Neural cell (in vitro differentiated cells): ENCODE measurements at regions not wholly inside any gene's neighbourhood (a gene's known extent, or its start where the extent isn't known, plus 50 kb on each side); places are given as distances from the start of the nearest gene placed in this dataset.

Experiments
- H2AFZ ChIP-seq: fragments of 200-600, 300-800 bp; sonication (generic), shearing (Covaris generic); 2 replicates; pipeline ENCODE4 v1.6.0; 2014; ENCODE audit warnings: low read depth, mild to moderate bottlenecking, antibody characterized with exemption, low read length, moderate library complexity
- H3F3A ChIP-seq: fragments of 200-600 bp; shearing (Covaris generic); 2 replicates; pipeline ENCODE4 v1.6.1; 2016; ENCODE audit warnings: mild to moderate bottlenecking, moderate library complexity, mixed read lengths, antibody characterized with exemption, low read length; ENCODE audit not compliant: insufficient read depth, poor library complexity, severe bottlenecking
- H3K27ac ChIP-seq: fragments of 200-600, 300-800 bp; sonication (generic), shearing (Covaris generic); 2 replicates; pipeline ENCODE4 v1.5.1; 2014; ENCODE audit warnings: mild to moderate bottlenecking, low read length, moderate library complexity
- H3K27me3 ChIP-seq: fragments of 300-800, 200-600 bp; sonication (generic), shearing (Covaris generic); 2 replicates; pipeline ENCODE4 v1.6.0; 2014; ENCODE audit warnings: mild to moderate bottlenecking, low read depth, low read length, moderate library complexity; ENCODE audit not compliant: insufficient read depth
- H3K36me3 ChIP-seq: fragments of 300-800, 200-600 bp; sonication (generic), shearing (Covaris generic); 2 replicates; pipeline ENCODE4 v1.5.1; 2014; ENCODE audit warnings: mild to moderate bottlenecking, antibody characterized with exemption, low read length, moderate library complexity; ENCODE audit not compliant: insufficient read depth
- H3K4me2 ChIP-seq: fragments of 300-800, 200-600 bp; sonication (generic), shearing (Covaris generic); 2 replicates; pipeline ENCODE4 v1.6.0; 2014; ENCODE audit warnings: mild to moderate bottlenecking, low read length
- H3K4me3 ChIP-seq: fragments of 300-800, 200-600 bp; sonication (generic), shearing (Covaris generic); 2 replicates; pipeline ENCODE4 v1.5.1; 2014; ENCODE audit warnings: mild to moderate bottlenecking, low read length, moderate library complexity
- H3K79me2 ChIP-seq: fragments of 200-600 bp; shearing (Covaris generic); replicated peaks from 2 replicates; pipeline ENCODE4 v1.6.0; 2014; ENCODE audit warnings: mild to moderate bottlenecking, low read length, moderate library complexity; ENCODE audit not compliant: insufficient read depth
- H3K9ac ChIP-seq: fragments of 300-800, 200-600 bp; sonication (generic), shearing (Covaris generic); 2 replicates; pipeline ENCODE4 v1.6.1; 2016; ENCODE audit warnings: mild to moderate bottlenecking, low read length, mixed read lengths
- H3K9me2 ChIP-seq: fragments of 200-600 bp; shearing (Covaris generic); 2 replicates; pipeline ENCODE4 v1.6.1; 2016; ENCODE audit warnings: mild to moderate bottlenecking, low read length, mixed read lengths; ENCODE audit not compliant: insufficient read depth
- H3K9me3 ChIP-seq: fragments of 200-600, 300-800 bp; sonication (generic), shearing (Covaris generic); 2 replicates; pipeline ENCODE4 v1.6.1; 2016; ENCODE audit warnings: mild to moderate bottlenecking, mixed run types, low read length, moderate library complexity, mixed read lengths
- H4K20me1 ChIP-seq: fragments of 200-600 bp; shearing (Covaris generic); 2 replicates; pipeline ENCODE4 v1.6.1; 2016; ENCODE audit warnings: mild to moderate bottlenecking, mixed run types; ENCODE audit not compliant: insufficient read depth
- EP300 ChIP-seq: fragments of 450-650 bp; conservative IDR thresholded peaks from 2 replicates; pipeline ENCODE4 v1.6.1; 2014; ENCODE audit warnings: antibody characterized with exemption, mild to moderate bottlenecking, moderate library complexity; ENCODE audit not compliant: poor library complexity, severe bottlenecking
- EZH2 ChIP-seq: fragments of 200-600, 300-800 bp; shearing (Covaris generic), sonication (generic); IDR thresholded peaks from 2 replicates; pipeline ENCODE4 v1.6.1; 2014; ENCODE audit warnings: antibody characterized with exemption, low read length, borderline replicate concordance, mild to moderate bottlenecking; ENCODE audit not compliant: insufficient read depth, poor library complexity, severe bottlenecking
- MXI1 ChIP-seq: fragments of 450-650 bp; conservative IDR thresholded peaks from 2 replicates; pipeline ENCODE4 v1.6.1; 2014; ENCODE audit warnings: antibody characterized with exemption, mild to moderate bottlenecking; ENCODE audit not compliant: poor library complexity, severe bottlenecking
- POLR2AphosphoS5 ChIP-seq: IDR thresholded peaks from 2 replicates; pipeline ENCODE4 v1.6.1; 2012
- RAD21 ChIP-seq: fragments of 450-650 bp; conservative IDR thresholded peaks from 2 replicates; pipeline ENCODE4 v1.6.1; 2014; ENCODE audit warnings: antibody characterized with exemption, mild to moderate bottlenecking, moderate library complexity
- SMC3 ChIP-seq: fragments of 450-650 bp; conservative IDR thresholded peaks from 2 replicates; pipeline ENCODE4 v1.6.1; 2014; ENCODE audit warnings: antibody characterized with exemption, mild to moderate bottlenecking, moderate library complexity; ENCODE audit not compliant: poor library complexity
- TAF1 ChIP-seq: IDR thresholded peaks from 2 replicates; pipeline ENCODE4 v1.6.1; 2012; ENCODE audit warnings: low read depth
- TF ChIP-seq, protein P1 (sequence below): IDR thresholded peaks from 2 replicates; pipeline ENCODE4 v1.6.1; 2012; ENCODE audit warnings: borderline replicate concordance
- TF ChIP-seq, protein P2 (sequence below): fragments of 450-650 bp; IDR thresholded peaks from 2 replicates; pipeline ENCODE4 v1.5.1; 2014; ENCODE audit warnings: antibody characterized with exemption, mild to moderate bottlenecking, moderate library complexity; ENCODE audit not compliant: poor library complexity, severe bottlenecking

DNA sequence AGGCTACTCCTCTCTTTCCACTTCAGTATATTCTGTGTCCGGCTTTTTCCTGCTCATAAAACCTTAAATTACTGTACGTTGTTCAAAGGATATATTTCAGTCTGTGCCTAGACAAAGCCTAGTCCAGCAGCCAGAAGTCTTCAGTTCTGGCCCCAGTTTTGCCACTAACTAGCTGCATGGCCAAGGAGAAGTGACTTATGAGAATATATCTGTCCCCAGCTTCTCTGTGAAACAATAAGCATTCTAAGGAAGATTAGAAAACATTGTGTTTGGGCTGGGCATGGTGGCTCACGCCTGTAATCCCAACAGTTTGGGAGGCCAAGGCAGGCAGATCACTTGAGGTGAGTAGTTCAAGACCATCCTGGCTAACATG lies 105.0 kb upstream of the HDAC9 start:
- no peak overlapping the region for H3K4me2 ChIP-seq
- H3K9me2 ChIP-seq: no peaks in the 10 kb centered on the region
- no peaks in the 10 kb centered on the region for H3K27me3 ChIP-seq
- H3K9ac ChIP-seq: no peak overlapping the region
- H3K36me3 ChIP-seq: no peaks in the 10 kb centered on the region
- no peak overlapping the region for H3K27ac ChIP-seq
- no peak overlapping the region for H3K4me3 ChIP-seq
- no peaks in the 10 kb centered on the region for H3K79me2 ChIP-seq
- H3K9me3 ChIP-seq: no peaks in the 10 kb centered on the region
- H3F3A ChIP-seq: no peaks in the 10 kb centered on the region
- H4K20me1 ChIP-seq: no peaks in the 10 kb centered on the region
- no peak overlapping the region for H2AFZ ChIP-seq
- TF ChIP-seq MXI1 (no peak), SMC3 (no peak), EZH2 (no peak), POLR2AphosphoS5 (no peak), RAD21 (no peak), EP300 (no peak), TAF1 (no peak)
- TF ChIP-seq, protein P1, sequence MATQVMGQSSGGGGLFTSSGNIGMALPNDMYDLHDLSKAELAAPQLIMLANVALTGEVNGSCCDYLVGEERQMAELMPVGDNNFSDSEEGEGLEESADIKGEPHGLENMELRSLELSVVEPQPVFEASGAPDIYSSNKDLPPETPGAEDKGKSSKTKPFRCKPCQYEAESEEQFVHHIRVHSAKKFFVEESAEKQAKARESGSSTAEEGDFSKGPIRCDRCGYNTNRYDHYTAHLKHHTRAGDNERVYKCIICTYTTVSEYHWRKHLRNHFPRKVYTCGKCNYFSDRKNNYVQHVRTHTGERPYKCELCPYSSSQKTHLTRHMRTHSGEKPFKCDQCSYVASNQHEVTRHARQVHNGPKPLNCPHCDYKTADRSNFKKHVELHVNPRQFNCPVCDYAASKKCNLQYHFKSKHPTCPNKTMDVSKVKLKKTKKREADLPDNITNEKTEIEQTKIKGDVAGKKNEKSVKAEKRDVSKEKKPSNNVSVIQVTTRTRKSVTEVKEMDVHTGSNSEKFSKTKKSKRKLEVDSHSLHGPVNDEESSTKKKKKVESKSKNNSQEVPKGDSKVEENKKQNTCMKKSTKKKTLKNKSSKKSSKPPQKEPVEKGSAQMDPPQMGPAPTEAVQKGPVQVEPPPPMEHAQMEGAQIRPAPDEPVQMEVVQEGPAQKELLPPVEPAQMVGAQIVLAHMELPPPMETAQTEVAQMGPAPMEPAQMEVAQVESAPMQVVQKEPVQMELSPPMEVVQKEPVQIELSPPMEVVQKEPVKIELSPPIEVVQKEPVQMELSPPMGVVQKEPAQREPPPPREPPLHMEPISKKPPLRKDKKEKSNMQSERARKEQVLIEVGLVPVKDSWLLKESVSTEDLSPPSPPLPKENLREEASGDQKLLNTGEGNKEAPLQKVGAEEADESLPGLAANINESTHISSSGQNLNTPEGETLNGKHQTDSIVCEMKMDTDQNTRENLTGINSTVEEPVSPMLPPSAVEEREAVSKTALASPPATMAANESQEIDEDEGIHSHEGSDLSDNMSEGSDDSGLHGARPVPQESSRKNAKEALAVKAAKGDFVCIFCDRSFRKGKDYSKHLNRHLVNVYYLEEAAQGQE: no peak
- TF ChIP-seq, protein P2, sequence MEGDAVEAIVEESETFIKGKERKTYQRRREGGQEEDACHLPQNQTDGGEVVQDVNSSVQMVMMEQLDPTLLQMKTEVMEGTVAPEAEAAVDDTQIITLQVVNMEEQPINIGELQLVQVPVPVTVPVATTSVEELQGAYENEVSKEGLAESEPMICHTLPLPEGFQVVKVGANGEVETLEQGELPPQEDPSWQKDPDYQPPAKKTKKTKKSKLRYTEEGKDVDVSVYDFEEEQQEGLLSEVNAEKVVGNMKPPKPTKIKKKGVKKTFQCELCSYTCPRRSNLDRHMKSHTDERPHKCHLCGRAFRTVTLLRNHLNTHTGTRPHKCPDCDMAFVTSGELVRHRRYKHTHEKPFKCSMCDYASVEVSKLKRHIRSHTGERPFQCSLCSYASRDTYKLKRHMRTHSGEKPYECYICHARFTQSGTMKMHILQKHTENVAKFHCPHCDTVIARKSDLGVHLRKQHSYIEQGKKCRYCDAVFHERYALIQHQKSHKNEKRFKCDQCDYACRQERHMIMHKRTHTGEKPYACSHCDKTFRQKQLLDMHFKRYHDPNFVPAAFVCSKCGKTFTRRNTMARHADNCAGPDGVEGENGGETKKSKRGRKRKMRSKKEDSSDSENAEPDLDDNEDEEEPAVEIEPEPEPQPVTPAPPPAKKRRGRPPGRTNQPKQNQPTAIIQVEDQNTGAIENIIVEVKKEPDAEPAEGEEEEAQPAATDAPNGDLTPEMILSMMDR: no peak

DNA sequence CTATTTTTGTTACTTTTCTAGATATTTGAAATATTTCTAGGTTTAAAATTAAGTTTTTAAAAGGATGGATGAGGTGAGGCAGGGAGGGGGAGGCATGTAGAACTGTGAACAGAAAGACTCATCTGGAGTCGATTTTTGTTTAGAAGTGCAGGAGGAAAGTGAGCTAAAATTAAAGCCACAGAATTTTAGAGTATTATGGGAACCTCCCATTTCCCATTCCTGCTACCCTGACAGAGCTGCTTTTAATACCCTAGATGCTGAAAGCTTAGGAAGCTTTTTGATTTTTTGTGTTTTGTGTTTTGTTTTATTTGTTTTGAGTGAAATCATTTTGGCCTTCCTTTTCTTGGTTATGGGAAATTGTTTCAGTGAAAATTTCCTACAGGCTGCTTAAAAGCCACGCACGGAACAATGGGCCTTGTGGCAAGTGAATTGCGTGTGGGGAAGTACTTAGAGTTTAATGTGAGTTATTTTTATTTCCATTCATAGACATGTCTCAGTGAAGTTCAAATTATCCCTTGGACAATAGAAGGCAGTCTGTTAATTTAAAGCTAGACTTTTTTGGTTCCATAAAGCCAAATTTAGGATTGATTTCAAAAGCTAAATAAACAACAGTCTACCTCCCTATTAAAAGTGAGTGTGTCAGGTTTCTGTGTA lies 102.0 kb upstream of the HDAC9 start:
- Histone ChIP-seq H3K9me2 (no peaks in the 10 kb centered on the region), H2AFZ (no peak overlapping the region), H3K4me3 (no peak overlapping the region), H3K9me3 (no peaks in the 10 kb centered on the region), H3K9ac (no peak overlapping the region), H3K79me2 (no peaks in the 10 kb centered on the region), H3K27me3 (no peaks in the 10 kb centered on the region), H3F3A (no peaks in the 10 kb centered on the region), H3K4me2 (no peak overlapping the region), H4K20me1 (no peaks in the 10 kb centered on the region), H3K36me3 (no peaks in the 10 kb centered on the region), H3K27ac (no peak overlapping the region)
- no peak for TF ChIP-seq EZH2
- TF ChIP-seq, protein P2: no peak
- no peak for TF ChIP-seq EP300
